Panc1 (cell line): ENCODE measurements at regions not wholly inside any gene's neighbourhood (a gene's known extent, or its start where the extent isn't known, plus 50 kb on each side); places are given as distances from the start of the nearest gene placed in this dataset.

Experiments used
- POLR2AphosphoS5 ChIP-seq: IDR thresholded peaks from 2 replicates; pipeline ENCODE4 v1.6.1; 2012; ENCODE audit warnings: mild to moderate bottlenecking, low read depth, low read length, moderate library complexity
- TF ChIP-seq, protein P1 (sequence below): fragments of 450-650 bp; IDR thresholded peaks from 2 replicates; pipeline ENCODE4 v1.5.1; 2017; ENCODE audit warnings: mild to moderate bottlenecking

DNA sequence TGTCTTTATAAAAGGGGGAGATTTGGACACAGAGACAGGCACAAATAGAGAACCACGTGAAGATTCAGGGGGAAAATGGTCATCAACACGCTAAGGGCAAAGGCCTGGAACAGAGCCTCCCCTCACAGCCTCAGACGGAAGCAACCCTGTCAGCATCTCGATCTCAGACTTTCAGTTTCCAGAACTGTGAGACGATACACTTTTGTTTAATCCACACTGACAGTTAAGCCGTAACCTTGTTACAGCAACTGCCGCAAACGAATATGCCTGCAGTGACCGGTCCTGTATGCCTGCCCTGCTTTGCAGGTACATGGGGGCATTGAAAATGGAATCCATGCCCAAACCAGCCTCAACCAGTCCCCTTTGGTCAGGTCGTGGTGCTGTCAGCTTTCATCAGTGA is 139.5 kb downstream of the ATPSCKMT start:
- TF ChIP-seq, protein P1, sequence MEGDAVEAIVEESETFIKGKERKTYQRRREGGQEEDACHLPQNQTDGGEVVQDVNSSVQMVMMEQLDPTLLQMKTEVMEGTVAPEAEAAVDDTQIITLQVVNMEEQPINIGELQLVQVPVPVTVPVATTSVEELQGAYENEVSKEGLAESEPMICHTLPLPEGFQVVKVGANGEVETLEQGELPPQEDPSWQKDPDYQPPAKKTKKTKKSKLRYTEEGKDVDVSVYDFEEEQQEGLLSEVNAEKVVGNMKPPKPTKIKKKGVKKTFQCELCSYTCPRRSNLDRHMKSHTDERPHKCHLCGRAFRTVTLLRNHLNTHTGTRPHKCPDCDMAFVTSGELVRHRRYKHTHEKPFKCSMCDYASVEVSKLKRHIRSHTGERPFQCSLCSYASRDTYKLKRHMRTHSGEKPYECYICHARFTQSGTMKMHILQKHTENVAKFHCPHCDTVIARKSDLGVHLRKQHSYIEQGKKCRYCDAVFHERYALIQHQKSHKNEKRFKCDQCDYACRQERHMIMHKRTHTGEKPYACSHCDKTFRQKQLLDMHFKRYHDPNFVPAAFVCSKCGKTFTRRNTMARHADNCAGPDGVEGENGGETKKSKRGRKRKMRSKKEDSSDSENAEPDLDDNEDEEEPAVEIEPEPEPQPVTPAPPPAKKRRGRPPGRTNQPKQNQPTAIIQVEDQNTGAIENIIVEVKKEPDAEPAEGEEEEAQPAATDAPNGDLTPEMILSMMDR, result no peak
- TF ChIP-seq POLR2AphosphoS5, result no peak
